Germinal center (tissue), 1 donor: ENCODE measurements at regions not wholly inside any gene's neighbourhood (a gene's known extent, or its start where the extent isn't known, plus 50 kb on each side); places are given as distances from the start of the nearest gene placed in this dataset.
"Not testable (repeated sequence)": the region's sequence is repeated elsewhere in the genome, so short reads cannot be mapped to it uniquely, and the experiment has no call there.

Source experiments
- DNase-seq: peaks from one replicate; pipeline ENCODE4 v3.0.0; 2012; ENCODE audit warnings: mixed read lengths, low spot score

DNA sequence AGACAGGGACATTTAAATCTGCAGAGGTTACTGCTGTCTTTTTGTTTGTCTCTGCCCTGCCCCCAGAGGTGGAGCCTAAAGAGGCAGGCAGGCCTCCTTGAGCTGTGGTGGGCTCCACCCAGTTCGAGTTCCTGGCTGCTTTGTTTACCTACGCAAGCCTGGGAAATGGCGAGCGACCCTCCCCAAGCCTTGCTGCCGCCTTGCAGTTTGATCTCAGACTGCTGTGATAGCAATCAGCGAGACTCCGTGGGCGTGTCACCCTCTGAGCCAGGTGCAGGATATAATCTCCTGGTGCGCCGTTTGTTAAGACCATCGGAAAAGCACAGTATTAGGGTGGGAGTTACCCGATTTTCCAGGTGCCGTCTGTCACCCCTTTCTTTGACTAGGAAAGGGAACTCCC lies 93.3 kb downstream of the ANKRD30BL start:
- not testable (repeated sequence) for DNase-seq

- not testable (repeated sequence) for DNase-seq
Observed at GRCh38 chr2:132065391-132065790, 96.4 kb downstream of the ANKRD30BL start.

- not testable (repeated sequence) for DNase-seq
Observed at GRCh38 chr2:132039609-132040236, 122.0 kb downstream of the ANKRD30BL start.

GRCh38 chr2:132038883-132039235 lies 122.9 kb downstream of the ANKRD30BL start:
- not testable (repeated sequence) for DNase-seq

- peak; percentile 4 for DNase-seq
Observed at GRCh38 chr2:132038179-132038882, 123.4 kb downstream of the ANKRD30BL start.

- DNase-seq, result peak; percentile 3
Observed at GRCh38 chr2:132037527-132038178, 124.1 kb downstream of the ANKRD30BL start.

DNA sequence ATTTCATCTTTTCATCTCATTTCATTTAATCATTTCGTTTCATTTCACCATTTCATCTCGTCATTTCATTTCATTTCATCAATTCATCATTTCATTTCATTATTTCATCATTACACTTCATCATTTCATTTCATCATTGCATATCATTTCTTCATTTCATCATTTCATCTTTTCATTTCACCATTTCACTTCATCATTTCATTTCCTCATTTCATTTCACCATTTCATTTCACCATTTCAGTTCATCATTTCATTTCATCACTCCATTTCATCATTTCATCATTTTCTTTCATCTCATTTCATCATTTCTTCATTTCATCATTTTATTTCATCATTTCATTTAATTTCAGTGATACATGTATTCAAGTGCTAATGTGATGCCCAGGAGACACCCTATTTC lies 127.1 kb downstream of the ANKRD30BL start:
- no peak for DNase-seq

DNA sequence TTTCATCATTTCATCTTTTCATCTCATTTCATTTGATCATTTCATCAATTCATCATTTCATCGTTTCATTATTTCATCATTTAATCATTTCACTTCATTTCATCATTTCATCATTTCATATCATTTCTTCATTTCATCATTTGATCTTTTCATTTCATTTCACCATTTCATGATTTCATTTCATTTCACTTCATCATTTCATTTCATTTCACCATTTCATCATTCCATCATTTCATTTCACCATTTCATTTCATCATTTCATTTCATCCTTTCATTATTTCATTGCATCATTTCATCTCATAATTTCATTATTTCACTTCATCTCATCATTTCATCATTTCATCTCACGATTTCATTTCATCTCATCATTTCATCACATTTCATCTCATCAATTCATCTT lies 127.8 kb downstream of the ANKRD30BL start:
- DNase-seq, result no peak

GRCh38 chr2:132033365-132033764 lies 128.4 kb downstream of the ANKRD30BL start:
- DNase-seq, result no peak

- DNase-seq, result not testable (repeated sequence)
Observed at GRCh38 chr2:132012046-132012445, 149.7 kb downstream of the ANKRD30BL start.

GRCh38 chr2:132009874-132010521 lies 151.8 kb downstream of the ANKRD30BL start:
- no peak for DNase-seq

- DNase-seq, result no peak
Observed at GRCh38 chr2:132009177-132009873, 152.4 kb downstream of the ANKRD30BL start.

DNA sequence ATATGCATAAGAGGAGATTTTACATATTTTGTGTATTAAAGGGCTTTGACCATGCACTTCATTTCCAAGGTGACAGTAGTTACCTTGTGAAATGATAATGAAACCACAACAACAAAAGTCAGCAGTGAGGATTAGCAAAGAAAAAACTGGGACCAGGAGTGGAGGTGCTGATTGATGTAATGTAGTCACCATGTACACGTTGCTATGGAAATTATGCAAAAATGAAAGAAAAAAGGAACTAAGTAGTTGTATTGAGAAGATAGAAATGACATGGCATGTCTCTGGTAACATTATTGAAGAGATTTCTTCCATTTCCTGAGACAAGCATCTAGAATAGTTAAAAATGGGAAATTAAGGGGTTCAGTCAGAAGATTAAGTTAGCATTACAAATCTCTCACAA lies 171.0 kb downstream of the ANKRD30BL start:
- DNase-seq, result not testable (repeated sequence)

- not testable (repeated sequence) for DNase-seq
Observed at GRCh38 chr2:131966671-131967070, 195.1 kb downstream of the ANKRD30BL start.

DNA sequence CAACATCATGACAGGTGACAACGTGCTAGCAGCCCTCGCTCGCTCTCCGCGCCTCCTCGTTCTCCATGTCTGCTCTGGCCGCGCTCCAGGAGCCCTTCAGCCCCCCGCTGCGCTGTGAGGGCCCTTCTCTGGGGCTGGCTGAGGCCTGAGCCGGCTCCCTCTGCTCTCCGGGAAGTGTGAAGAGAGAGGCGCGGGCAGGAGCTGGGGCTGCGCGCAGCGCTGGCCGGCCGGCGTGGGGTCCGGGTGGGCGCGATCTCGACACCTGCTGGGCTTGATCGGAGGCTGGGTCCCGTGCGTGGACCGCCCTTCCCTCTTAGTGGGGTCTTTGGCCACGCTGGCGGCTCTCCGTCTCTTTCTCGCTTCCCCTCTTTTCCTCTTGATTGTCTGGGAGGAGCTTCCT lies 195.5 kb downstream of the ANKRD30BL start:
- no peak for DNase-seq

- not testable (repeated sequence) for DNase-seq
Observed at GRCh38 chr2:131958019-131958609, 203.6 kb downstream of the ANKRD30BL start.

GRCh38 chr2:131948641-131949040 lies 213.1 kb downstream of the ANKRD30BL start:
- not testable (repeated sequence) for DNase-seq

- not testable (repeated sequence) for DNase-seq
Observed at GRCh38 chr2:131923287-131923686, 238.5 kb downstream of the ANKRD30BL start.

GRCh38 chr2:131922854-131923253 lies 238.9 kb downstream of the ANKRD30BL start:
- DNase-seq, result not testable (repeated sequence)
